ENCODE measurements at regions not wholly inside any gene's neighbourhood (a gene's known extent, or its start where the extent isn't known, plus 50 kb on each side); places are given as distances from the start of the nearest gene placed in this dataset.

GRCh38 chr20:37596168-37596567 is 68.5 kb upstream of the BLCAP start:
- H3K9me3 ChIP-seq (ENCODE audit: control extremely low read depth in 1 of 3, control insufficient read depth in 2 of 3, insufficient read depth in 1 of 3, low read length in 2 of 3): peaks cover 0 to 8% (median 0%) of the 10 kb centered on the region in 3 donors
- no peaks in the 10 kb centered on the region for H3K9me3 Mint-ChIP-seq (ENCODE audit: insufficient read depth)
- H3K27ac ChIP-seq (ENCODE audit: low read length in 2 of 2): no peak overlapping the region
- no peaks in the 10 kb centered on the region for H3K4me1 Mint-ChIP-seq
- ChIA-PET POLR2A (no interaction called here), CTCF (no interaction called here)
- no peak overlapping the region for H2AFZ ChIP-seq (ENCODE audit: insufficient read depth, low read depth, low read length, poor library complexity, severe bottlenecking)
- peaks cover 0 to 41% (median 8%) of the 10 kb centered on the region in 4 experiments for H3K27me3 ChIP-seq (replicated peaks in 1 of 4; ENCODE audit: control extremely low read depth in 1 of 4, control insufficient read depth in 3 of 4, insufficient read depth in 4 of 4, low read length in 3 of 4)
- DNase-seq: no peak
- peaks cover 61% of the 10 kb centered on the region for H3K27me3 Mint-ChIP-seq
- H3K9ac ChIP-seq (ENCODE audit: low read length): no peak overlapping the region
- whole genome bisulfite sequencing (ENCODE audit: insufficient coverage): 71% methylated on average over 1 of the region's 5 CpGs
- no peaks in the 10 kb centered on the region for H3K79me2 ChIP-seq (ENCODE audit: control insufficient read depth, insufficient read depth, low read length)
- no peak overlapping the region for H3K4me2 ChIP-seq (replicated peaks; ENCODE audit: low read depth, low read length, poor library complexity, severe bottlenecking)
- H3K4me3 Mint-ChIP-seq: no peak overlapping the region
- H3K4me1 ChIP-seq (ENCODE audit: control insufficient read depth in 2 of 2, insufficient read depth in 2 of 2, low read length in 2 of 2): no peaks in the 10 kb centered on the region
- no peaks in the 10 kb centered on the region for H4K20me1 ChIP-seq (ENCODE audit: control insufficient read depth, insufficient read depth, low read length, poor library complexity, severe bottlenecking)
- no peaks in the 10 kb centered on the region for H3K36me3 ChIP-seq (replicated peaks in 1 of 2; ENCODE audit: control extremely low read depth in 1 of 2, control insufficient read depth in 1 of 2, extremely low read depth in 1 of 2, insufficient read depth in 2 of 2, low read length in 1 of 2)
- no peak for ATAC-seq (ENCODE audit: low read depth)
- no peak for TF ChIP-seq CTCF (IDR thresholded peaks at IDR 0.05)
- TF ChIP-seq EZH2 (IDR thresholded peaks at IDR 0.05; ENCODE audit: borderline replicate concordance, insufficient read depth, low read depth, low read length, poor library complexity, severe bottlenecking): no peak
- no peak overlapping the region for H3K27ac Mint-ChIP-seq
- H3K4me3 ChIP-seq (ENCODE audit: control extremely low read depth in 1 of 5, extremely low read depth in 1 of 5, insufficient read depth in 1 of 5, low read depth in 2 of 5, low read length in 4 of 5): no peak overlapping the region
- intact Hi-C loops (cut with micrococcal nuclease): no loop called here

GRCh38 chr20:37593710-37594109 is 66.0 kb upstream of the BLCAP start:
- CTCF ChIA-PET: no interaction called here
- H3K4me2 ChIP-seq (replicated peaks; ENCODE audit: low read depth, low read length, poor library complexity, severe bottlenecking): no peak overlapping the region
- H3K9me3 Mint-ChIP-seq (ENCODE audit: insufficient read depth): no peaks in the 10 kb centered on the region
- H3K9me3 ChIP-seq (ENCODE audit: control extremely low read depth in 1 of 3, control insufficient read depth in 2 of 3, insufficient read depth in 1 of 3, low read length in 2 of 3): peaks cover 0 to 8% (median 0%) of the 10 kb centered on the region in 3 donors
- ATAC-seq (ENCODE audit: low read depth): no peak
- H3K27ac Mint-ChIP-seq: no peak overlapping the region
- H2AFZ ChIP-seq (ENCODE audit: insufficient read depth, low read depth, low read length, poor library complexity, severe bottlenecking): no peak overlapping the region
- H3K9ac ChIP-seq (ENCODE audit: low read length): no peak overlapping the region
- no peak overlapping the region for H3K4me3 ChIP-seq (ENCODE audit: control extremely low read depth in 1 of 5, extremely low read depth in 1 of 5, insufficient read depth in 1 of 5, low read depth in 2 of 5, low read length in 4 of 5)
- no peaks in the 10 kb centered on the region for H3K4me1 Mint-ChIP-seq
- intact Hi-C loops (cut with micrococcal nuclease): no loop called here
- H3K36me3 ChIP-seq (replicated peaks in 1 of 2; ENCODE audit: control extremely low read depth in 1 of 2, control insufficient read depth in 1 of 2, extremely low read depth in 1 of 2, insufficient read depth in 2 of 2, low read length in 1 of 2): no peaks in the 10 kb centered on the region
- no CpG with 5 or more reads among the region's 4 CpGs for WGBS (ENCODE audit: insufficient coverage)
- no peak for DNase-seq
- no peak overlapping the region for H3K27ac ChIP-seq (ENCODE audit: low read length in 2 of 2)
- H3K79me2 ChIP-seq (ENCODE audit: control insufficient read depth, insufficient read depth, low read length): no peaks in the 10 kb centered on the region
- H4K20me1 ChIP-seq (ENCODE audit: control insufficient read depth, insufficient read depth, low read length, poor library complexity, severe bottlenecking): no peaks in the 10 kb centered on the region
- H3K27me3 Mint-ChIP-seq: peaks cover 41% of the 10 kb centered on the region
- H3K27me3 ChIP-seq (replicated peaks in 1 of 4; ENCODE audit: control extremely low read depth in 1 of 4, control insufficient read depth in 3 of 4, insufficient read depth in 4 of 4, low read length in 3 of 4): peaks cover 0 to 27% (median 8%) of the 10 kb centered on the region in 4 experiments
- TF ChIP-seq CTCF (IDR thresholded peaks at IDR 0.05): no peak
- TF ChIP-seq EZH2 (IDR thresholded peaks at IDR 0.05; ENCODE audit: borderline replicate concordance, insufficient read depth, low read depth, low read length, poor library complexity, severe bottlenecking): no peak
- no peak overlapping the region for H3K4me3 Mint-ChIP-seq
- POLR2A ChIA-PET: no interaction called here
- no peaks in the 10 kb centered on the region for H3K4me1 ChIP-seq (ENCODE audit: control insufficient read depth in 2 of 2, insufficient read depth in 2 of 2, low read length in 2 of 2)

Measured in B cell (primary cell).